GM12878 (cell line): ENCODE measurements at regions not wholly inside any gene's neighbourhood (a gene's known extent, or its start where the extent isn't known, plus 50 kb on each side); places are given as distances from the start of the nearest gene placed in this dataset.

Source experiments
- ATAC-seq: fragments of 200-7000 bp; cut with Tn5 transposase; 3 replicates; pipeline ENCODE4 v1.9.1; 2020; ENCODE audit warnings: mild to moderate bottlenecking, moderate library complexity
- BruUV-seq: library from RNA; stranded (reverse); fragments of 400-500 nt; replicated peaks from 2 replicates; lab custom pipeline; 2021; lab: Mats Ljungman, UMichigan
- CTCF ChIA-PET: fragments of 300-600 bp; sonication (Branson Sonifier 250); formaldehyde crosslinking; extraction: SDS; loops from one replicate; lab custom pipeline; 2021; ENCODE audit warnings: inconsistent platforms; lab: Yijun Ruan, JAX
- POLR2A ChIA-PET: fragments of 350-600 bp; formaldehyde crosslinking; extraction: SDS; loops from one replicate; lab custom pipeline; 2021; ENCODE audit warnings: inconsistent platforms; lab: Charles Lee
- RAD21 ChIA-PET: fragments of 300-600 bp; sonication (Branson Sonifier 250); formaldehyde crosslinking; loops from one replicate; lab custom pipeline; 2023; ENCODE audit warnings: antibody characterized with exemption; ENCODE audit not compliant: unreplicated experiment; lab: Charles Lee
- SMC1A ChIA-PET: fragments of 300-600 bp; sonication (Branson Sonifier 250); formaldehyde crosslinking; loops from one replicate; lab custom pipeline; 2023; ENCODE audit not compliant: unreplicated experiment, uncharacterized antibody; lab: Charles Lee
- DNase-seq: peaks from one replicate; pipeline ENCODE4 v3.0.0-alpha.2; 2011; ENCODE audit warnings: low read depth, low spot score
- FAIRE-seq: peaks from 3 replicates; lab custom pipeline; 2011; peaks lifted over from hg19 to GRCh38; lab: Jason Lieb, UNC
- H2AFZ ChIP-seq: 2 replicates; pipeline ENCODE4 v1.6.0; 2011; ENCODE audit warnings: low read depth, low read length, control low read depth; ENCODE audit not compliant: control insufficient read depth
- H3K27ac ChIP-seq: 2 replicates; pipeline ENCODE4 v1.5.1; 2011; ENCODE audit warnings: control low read depth; ENCODE audit not compliant: control insufficient read depth, insufficient read depth
- H3K27me3 ChIP-seq, 2 experiments: replicated peaks in 1 of 2; 2 replicates each; pipeline versions ENCODE4 v1.6.0 to v1.6.1; 2011; ENCODE audit warnings: low read length in 1 of 2; ENCODE audit not compliant: control insufficient read depth in 2 of 2, insufficient read depth in 2 of 2
- H3K36me3 ChIP-seq, 2 experiments: 2 replicates each; pipeline ENCODE4 v1.5.1; 2011; ENCODE audit warnings: low read length in 1 of 2; ENCODE audit not compliant: control insufficient read depth in 2 of 2, insufficient read depth in 2 of 2
- H3K4me1 ChIP-seq: 2 replicates; pipeline ENCODE4 v1.6.1; 2011; ENCODE audit warnings: mild to moderate bottlenecking, low read length, moderate library complexity, mixed read lengths; ENCODE audit not compliant: control insufficient read depth, insufficient read depth
- H3K4me2 ChIP-seq: 2 replicates; pipeline ENCODE4 v1.6.0; 2011; ENCODE audit warnings: control low read depth; ENCODE audit not compliant: control insufficient read depth, insufficient read depth
- H3K4me3 ChIP-seq: fragments of 200-600 bp; sonication (generic); 2 replicates; pipeline ENCODE4 v1.5.1; 2016
- H3K79me2 ChIP-seq: 2 replicates; pipeline ENCODE4 v1.6.0; 2011; ENCODE audit warnings: low read length; ENCODE audit not compliant: control insufficient read depth, insufficient read depth
- H3K9ac ChIP-seq: 2 replicates; pipeline ENCODE4 v1.8.0; 2011; ENCODE audit warnings: low read length, control low read depth, mixed read lengths; ENCODE audit not compliant: control insufficient read depth, insufficient read depth
- H3K9me3 ChIP-seq: replicated peaks from 3 replicates; pipeline ENCODE4 v1.5.1; 2011; ENCODE audit warnings: mild to moderate bottlenecking, low read length; ENCODE audit not compliant: control insufficient read depth, insufficient read depth
- H4K20me1 ChIP-seq: 2 replicates; pipeline ENCODE4 v1.6.0; 2011; ENCODE audit not compliant: control insufficient read depth, insufficient read depth
- FOXM1 ChIP-seq: IDR thresholded peaks from 2 replicates; pipeline ENCODE4 v1.6.1; 2012; ENCODE audit warnings: low read depth, mild to moderate bottlenecking, inconsistent platforms, low read length, moderate library complexity
- IRF5 ChIP-seq: fragments of 450-650 bp; IDR thresholded peaks from 2 replicates; pipeline ENCODE4 v1.6.1; 2017; ENCODE audit warnings: borderline replicate concordance
- KDM1A ChIP-seq: fragments of 200-600 bp; sonication (generic); IDR thresholded peaks from 2 replicates; pipeline ENCODE4 v1.6.1; 2016; ENCODE audit warnings: borderline replicate concordance
- REST ChIP-seq: IDR thresholded peaks from 2 replicates; pipeline ENCODE4 v1.6.1; 2012; ENCODE audit warnings: mild to moderate bottlenecking, low read depth, low read length
- WGBS: methylation state at CpG from one replicate; pipeline ENCODE4 v1.1.6; 2016; ENCODE audit warnings: low lambda C conversion rate; ENCODE audit not compliant: insufficient replicate concordance, insufficient coverage; ENCODE audit errors: missing lambda C conversion rate; 5-methylcytosine and 5-hydroxymethylcytosine counted together
- in situ Hi-C: fragments of 300-500 bp; cut with MboI; formaldehyde crosslinking; loops from 9 replicates; pipeline ENCODE4 v1.14.3; 2018; ENCODE audit warnings: mixed read lengths
- intact Hi-C: fragments of 100-400 bp; cut with micrococcal nuclease; formaldehyde crosslinking; loops from one replicate; pipeline ENCODE4 v1.14.2; 2022; ENCODE audit not compliant: unreplicated experiment

GRCh38 chr6:156282087-156282486 is 495.1 kb upstream of the ARID1B start:
- no peaks in the 10 kb centered on the region for H3K36me3 ChIP-seq
- H3K4me2 ChIP-seq, result no peak overlapping the region
- peaks cover 0 to 3% of the 10 kb centered on the region in 2 experiments; a peak in 2 of 4 replicates for H3K27me3 ChIP-seq
- no TSS peak for BruUV-seq
- FAIRE-seq (no peak), DNase-seq (no peak), ATAC-seq (no peak)
- H3K27ac ChIP-seq, result no peak overlapping the region
- POLR2A ChIA-PET, result no interaction called here
- H3K9ac ChIP-seq, result no peak overlapping the region
- TF ChIP-seq REST, result no peak
- TF ChIP-seq FOXM1, result no peak
- TF ChIP-seq IRF5, result no peak
- no peak for TF ChIP-seq KDM1A
- no peaks in the 10 kb centered on the region; the same call in 2 of the 3 replicates for H3K9me3 ChIP-seq
- SMC1A ChIA-PET, result no interaction called here
- no peaks in the 10 kb centered on the region for H3K79me2 ChIP-seq
- H4K20me1 ChIP-seq, result no peaks in the 10 kb centered on the region
- RAD21 ChIA-PET, result no interaction called here
- in situ Hi-C loops, result no loop called here
- H2AFZ ChIP-seq, result no peak overlapping the region
- WGBS, result 50% methylated on average over 1 of the region's 1 CpG
- intact Hi-C loops, result no loop called here
- H3K4me1 ChIP-seq, result peaks cover 3% of the 10 kb centered on the region
- H3K4me3 ChIP-seq, result no peak overlapping the region
- CTCF ChIA-PET, result no interaction called here
